ENCODE measurements at regions not wholly inside any gene's neighbourhood (a gene's known extent, or its start where the extent isn't known, plus 50 kb on each side); places are given as distances from the start of the nearest gene placed in this dataset.

DNA sequence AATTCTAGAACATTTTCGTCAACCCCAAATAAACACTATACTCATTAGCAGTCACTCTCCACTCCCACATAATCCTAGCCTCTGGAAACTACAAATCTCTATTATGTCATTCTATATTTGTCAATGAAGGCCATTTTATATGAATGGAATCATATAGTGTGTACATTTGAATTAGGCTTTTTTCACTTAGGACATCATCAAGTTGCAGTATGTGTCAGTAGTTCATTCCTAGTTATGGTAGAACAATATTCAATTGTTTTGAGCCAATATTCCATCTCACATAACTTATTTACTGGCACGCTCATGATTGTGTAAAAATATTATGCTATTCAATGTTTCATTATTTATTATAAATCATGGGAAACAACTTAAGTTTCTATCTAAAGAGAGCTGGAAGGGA is 1610.4 kb upstream of the MIR17HG start:
- no peak for TF ChIP-seq POLR2AphosphoS5 (IDR thresholded peaks at IDR 0.05; ENCODE audit: low read depth)
- TF ChIP-seq REST (IDR thresholded peaks at IDR 0.05; ENCODE audit: unreplicated experiment), result no peak
- TF ChIP-seq, protein P1, sequence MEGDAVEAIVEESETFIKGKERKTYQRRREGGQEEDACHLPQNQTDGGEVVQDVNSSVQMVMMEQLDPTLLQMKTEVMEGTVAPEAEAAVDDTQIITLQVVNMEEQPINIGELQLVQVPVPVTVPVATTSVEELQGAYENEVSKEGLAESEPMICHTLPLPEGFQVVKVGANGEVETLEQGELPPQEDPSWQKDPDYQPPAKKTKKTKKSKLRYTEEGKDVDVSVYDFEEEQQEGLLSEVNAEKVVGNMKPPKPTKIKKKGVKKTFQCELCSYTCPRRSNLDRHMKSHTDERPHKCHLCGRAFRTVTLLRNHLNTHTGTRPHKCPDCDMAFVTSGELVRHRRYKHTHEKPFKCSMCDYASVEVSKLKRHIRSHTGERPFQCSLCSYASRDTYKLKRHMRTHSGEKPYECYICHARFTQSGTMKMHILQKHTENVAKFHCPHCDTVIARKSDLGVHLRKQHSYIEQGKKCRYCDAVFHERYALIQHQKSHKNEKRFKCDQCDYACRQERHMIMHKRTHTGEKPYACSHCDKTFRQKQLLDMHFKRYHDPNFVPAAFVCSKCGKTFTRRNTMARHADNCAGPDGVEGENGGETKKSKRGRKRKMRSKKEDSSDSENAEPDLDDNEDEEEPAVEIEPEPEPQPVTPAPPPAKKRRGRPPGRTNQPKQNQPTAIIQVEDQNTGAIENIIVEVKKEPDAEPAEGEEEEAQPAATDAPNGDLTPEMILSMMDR (conservative IDR thresholded peaks at IDR 0.05; ENCODE audit: low read depth in 2 of 2), result no peak
- TF ChIP-seq EZH2 (IDR thresholded peaks at IDR 0.05; ENCODE audit: low read depth, unreplicated experiment), result no peak
- no peak for TF ChIP-seq CREB1 (CRISPR knock-in tag; IDR thresholded peaks at IDR 0.05; ENCODE audit: low read depth)
- TF ChIP-seq, protein P2, sequence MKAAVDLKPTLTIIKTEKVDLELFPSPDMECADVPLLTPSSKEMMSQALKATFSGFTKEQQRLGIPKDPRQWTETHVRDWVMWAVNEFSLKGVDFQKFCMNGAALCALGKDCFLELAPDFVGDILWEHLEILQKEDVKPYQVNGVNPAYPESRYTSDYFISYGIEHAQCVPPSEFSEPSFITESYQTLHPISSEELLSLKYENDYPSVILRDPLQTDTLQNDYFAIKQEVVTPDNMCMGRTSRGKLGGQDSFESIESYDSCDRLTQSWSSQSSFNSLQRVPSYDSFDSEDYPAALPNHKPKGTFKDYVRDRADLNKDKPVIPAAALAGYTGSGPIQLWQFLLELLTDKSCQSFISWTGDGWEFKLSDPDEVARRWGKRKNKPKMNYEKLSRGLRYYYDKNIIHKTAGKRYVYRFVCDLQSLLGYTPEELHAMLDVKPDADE (IDR thresholded peaks at IDR 0.05), result no peak
- no peak for TF ChIP-seq EZH2phosphoT487 (IDR thresholded peaks at IDR 0.05; ENCODE audit: unreplicated experiment)
- TF ChIP-seq ZNF331 (CRISPR knock-in tag; IDR thresholded peaks at IDR 0.05; ENCODE audit: low read depth), result no peak
- no peak for TF ChIP-seq NANOG (IDR thresholded peaks at IDR 0.05; ENCODE audit: borderline replicate concordance)

Measured in GM23338 (cell line).